ENCODE measurements at regions not wholly inside any gene's neighbourhood (a gene's known extent, or its start where the extent isn't known, plus 50 kb on each side); places are given as distances from the start of the nearest gene placed in this dataset.

DNA sequence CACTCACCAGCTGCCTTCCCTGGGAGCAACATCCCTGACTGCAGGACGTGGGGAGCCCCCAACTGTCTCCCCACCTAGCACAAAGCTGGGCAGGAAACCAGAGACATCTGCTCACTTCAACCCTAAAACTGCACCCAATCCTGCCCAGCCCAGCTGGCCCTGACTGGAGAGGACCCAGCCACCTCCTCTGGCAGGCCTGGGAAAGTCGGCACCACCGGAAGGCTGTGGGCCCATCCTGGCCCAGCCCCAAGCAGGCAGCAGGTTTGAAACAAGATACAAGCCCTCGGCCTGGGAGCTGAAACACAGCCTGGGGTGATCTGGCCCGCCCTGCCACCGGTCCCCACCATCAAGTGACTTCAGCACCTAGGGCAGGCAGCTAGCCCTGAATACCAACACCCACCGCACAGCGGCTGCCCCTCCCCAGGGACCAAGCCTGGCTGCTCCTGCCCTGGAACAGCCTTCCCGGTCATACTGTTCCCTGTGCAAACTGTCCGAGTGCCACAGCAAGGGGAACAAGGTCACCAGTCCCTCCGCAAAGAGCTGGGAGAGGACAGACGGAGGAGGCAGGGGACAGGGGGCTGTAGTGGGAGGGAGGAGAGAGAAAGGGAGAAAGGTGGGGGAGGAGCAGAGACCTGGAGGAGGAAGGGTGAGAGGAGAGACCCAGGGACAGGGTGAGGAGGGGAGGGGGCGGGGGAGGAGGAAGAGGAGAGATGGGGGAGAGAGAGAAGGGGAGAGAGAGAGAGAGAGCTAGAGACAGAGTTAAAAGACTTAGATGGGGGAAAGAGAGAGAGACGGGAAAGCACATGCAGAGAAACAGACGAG lies 115.7 kb downstream of the RFLNA start:
- DNase-seq: no peak

DNA sequence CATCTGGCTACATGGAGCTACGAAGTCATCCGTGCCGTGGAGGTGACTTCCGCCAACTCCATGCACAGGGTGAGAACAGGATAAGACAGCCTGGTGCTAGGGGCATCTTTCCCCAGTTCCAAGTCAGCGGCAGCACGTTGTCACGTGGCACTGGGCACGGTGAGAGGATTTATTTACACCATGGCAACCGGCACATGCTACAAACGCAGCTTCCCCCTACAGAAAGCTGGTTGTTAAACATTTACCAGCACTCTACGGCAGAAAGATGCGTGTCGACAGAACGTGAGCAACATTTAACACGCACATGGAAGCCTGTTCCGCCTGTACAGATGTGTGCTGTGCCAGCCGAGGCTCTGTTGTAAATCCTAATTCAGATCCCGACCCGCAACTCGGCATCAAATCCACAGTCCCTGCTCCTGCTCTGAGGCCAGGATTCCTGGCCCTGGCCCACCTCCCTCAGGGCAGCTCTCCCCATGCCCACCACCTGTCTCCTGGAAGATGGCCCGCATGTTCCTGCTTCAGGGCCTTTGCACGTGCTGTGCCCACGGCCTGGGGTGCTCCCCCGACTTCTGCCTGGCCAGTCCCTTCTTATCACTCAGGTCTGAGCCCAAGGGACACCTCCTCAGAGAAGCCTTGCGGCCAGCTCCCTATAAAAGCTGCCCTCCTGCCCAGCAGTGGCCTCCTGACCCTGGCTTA lies 114.1 kb downstream of the RFLNA start:
- DNase-seq: no peak

DNA sequence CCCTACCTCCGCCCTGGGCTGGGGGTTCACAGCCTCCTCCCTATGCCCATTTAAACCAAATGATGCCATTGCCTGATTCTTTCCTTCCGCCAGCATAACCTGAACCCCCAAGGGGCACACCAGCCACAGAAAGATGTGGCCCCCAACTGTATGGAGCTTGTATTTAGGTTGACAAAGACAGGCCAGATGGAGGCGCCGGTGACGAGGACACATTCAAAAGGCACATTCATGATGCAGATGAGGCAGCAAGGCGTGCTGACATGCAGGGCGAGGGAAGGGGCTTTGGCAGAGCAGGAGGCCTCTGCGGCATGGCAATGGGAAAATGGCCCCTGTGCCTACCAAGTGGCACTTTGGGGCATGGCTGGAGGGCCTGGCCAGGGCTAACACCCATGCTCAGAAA lies 112.2 kb downstream of the RFLNA start:
- no peak for DNase-seq

DNA sequence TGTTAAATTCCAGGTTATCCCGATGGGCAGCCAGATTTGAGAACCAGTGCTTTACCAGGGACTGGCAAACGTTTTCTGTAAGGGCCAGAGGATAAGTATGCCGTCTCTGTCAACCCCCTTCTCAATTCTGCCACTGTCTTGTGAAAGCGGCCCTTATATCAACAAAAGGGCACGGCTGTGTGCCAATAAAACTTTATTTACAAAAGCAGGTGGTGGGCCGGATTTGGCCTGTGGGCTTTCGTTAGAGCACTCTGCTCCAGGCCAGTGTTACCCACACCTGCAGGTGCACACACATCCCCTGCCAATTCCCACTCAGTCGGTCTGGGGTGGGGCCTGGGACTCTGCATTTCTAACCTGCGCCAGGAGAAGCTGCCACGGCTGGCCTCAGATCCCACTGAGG lies 111.2 kb downstream of the RFLNA start:
- DNase-seq: no peak

DNA sequence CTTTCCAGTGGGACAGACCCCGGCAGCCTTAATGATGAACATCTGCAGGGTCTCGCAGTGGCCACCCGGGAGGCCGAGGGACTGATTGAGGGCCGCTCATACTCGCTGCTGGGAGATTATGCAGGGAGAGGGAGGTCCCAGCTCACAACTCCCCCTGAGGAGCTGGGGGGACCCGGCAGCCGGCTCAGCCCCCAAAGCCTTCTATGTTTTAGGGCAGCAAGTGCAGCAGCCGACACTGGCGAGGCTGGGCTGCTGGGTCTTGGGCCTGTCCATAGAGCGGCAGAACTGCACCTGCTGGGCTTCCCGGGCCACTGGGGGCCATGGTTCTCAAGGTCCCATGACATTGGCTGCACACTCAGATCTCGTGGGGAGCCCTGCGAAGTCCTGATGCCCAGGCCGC lies 110.7 kb downstream of the RFLNA start:
- no peak for DNase-seq

DNA sequence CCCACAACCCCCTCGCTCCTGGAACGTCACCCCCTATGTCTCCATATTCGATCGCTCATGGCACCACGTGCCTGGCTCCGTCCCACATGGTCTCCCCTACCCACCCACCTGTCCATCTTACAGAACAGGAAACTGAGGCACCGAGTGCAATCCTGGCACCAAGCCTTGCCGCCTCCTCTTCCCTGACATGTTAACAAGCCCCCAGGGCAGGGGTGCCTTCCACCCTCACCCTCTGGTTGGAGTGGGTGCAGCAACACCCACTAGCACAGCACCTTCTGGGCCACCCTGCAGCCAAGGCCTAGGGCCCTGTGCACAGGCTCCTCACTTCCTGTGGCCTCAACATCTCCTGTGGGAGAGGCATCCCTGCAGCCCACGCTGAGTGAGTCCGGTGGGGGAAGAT lies 110.3 kb downstream of the RFLNA start:
- DNase-seq: no peak

DNA sequence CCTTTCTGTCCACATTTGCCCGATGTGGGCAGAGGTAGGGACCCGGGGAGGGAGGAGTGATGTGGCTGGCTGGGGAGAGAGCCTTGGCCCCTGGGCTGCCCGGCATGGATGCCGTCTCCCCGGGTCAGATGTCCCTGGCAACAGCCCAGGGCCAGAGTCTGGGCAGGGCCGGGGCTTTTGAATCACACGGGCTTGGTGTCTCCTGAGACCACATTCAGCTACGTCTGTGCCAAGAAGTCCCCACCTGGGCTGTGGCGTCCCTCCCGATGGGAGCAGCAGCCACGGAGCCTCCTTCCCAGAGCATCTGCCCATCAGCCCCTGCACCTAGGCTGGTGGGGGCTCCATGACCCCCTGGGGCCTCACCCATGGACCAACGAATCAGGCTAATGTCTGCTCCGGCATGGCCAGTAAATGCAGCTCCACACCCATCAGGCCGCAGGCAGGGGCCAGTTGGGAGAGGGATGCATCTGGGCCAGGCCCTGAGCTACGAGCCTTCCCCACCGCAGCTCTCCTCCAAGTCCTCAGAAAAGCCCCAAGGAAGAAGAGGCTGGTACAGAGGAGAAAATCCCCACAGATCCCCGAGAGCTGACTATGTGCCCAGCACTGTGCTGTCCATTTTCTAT lies 109.4 kb downstream of the RFLNA start:
- DNase-seq: no peak

DNA sequence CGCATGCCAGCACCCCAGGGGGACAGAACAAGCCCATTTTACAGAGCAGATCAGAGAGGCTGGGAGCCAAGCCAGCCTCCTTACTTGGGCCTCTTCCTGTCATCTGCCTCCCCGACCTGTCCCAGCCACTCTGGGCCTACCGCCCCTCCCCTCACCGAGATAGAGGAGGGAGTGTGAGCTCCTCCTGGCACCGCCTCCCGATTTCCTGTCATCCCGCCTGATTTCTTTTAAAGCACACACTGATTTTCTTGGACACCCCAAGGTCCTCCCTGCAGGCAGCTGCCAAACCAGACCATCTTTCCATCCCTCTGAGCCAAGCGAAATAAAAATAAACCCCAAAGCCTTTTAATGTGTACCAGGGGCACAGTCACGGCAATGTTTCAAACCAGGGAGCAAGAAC lies 108.4 kb downstream of the RFLNA start:
- DNase-seq: no peak

DNA sequence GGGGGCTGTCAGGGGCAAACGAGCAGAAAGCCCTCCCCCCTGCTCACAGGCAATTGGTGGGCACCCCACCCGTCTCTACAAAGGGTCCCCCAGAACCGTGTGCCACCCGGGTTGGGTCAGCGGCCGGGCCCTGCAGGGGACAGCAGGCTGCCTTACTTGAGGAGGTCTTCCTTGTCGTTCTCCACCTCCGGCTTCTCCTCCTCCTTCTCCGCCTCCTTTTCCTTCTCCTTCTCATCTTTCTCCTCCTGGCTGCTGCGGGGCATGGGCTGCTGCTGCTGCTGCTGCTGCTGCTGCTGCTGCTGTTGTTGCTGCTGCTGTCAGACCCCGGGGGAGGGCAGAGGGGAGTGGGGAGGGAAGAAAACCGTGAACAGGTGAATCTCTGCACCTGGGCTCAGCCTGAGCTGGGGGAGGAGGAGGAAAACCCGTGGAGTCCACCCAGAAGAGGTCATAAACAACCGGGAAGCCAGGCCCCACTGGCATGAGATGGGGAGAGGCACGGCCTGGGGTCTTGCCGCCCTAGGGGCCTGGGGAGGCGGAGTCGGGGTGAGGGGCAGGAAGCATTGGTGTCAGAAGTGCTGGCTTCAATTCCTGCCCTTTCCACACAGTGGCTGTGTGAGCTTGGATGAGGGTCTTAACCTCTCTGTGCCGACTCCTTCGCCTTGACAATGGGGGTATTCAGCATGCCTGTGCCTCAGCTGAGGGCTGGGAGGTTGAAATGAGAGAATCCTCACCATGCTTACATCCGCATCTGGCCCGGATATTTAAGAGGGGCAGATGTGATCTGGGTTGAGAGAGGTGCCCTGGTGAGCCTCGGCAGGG lies 107.6 kb downstream of the RFLNA start:
- DNase-seq: no peak

DNA sequence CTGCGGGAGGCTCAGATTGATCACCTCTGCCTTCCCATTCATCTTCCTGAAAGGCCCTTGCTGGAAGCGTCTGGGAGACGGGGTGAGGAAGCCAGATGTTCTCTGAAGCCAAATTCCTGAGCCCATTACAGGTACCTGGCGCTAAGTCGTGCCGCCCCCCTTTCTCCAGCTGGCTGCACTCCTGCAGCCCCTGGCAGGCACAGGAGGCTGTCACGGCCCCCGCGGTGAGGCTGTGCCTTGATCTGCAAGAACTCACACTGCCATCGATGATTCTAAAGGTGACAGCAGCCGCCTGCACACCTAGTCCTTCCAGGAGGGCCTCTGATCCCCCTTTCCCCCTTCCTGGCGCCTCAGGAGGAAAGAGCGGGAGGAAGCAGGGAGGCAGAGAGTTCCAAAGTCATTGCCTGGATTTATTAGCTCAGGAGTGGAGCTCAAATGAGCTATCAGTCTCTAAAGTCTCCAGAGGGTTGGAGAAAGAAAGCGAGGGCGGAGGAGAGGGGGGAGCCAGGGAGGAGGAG lies 106.9 kb downstream of the RFLNA start:
- DNase-seq: no peak

DNA sequence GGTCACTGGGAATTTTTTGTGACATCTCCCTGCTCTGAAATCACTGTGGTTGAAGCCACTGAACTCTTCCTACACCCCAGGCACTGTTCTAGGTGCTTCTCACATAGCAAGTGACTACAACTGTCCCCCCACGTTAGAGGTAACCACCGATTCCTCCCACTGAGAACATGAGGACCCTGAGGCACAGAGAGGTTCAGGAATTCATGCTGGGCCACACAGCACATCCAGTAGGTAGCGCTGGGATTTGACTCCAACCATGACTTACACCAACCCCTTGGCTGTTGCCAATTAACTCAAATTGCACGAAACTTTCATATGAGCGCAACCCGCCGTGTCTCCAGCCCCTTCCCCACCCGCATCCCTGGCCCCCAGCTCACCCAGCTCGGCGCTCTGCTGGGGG lies 105.2 kb downstream of the RFLNA start:
- DNase-seq: no peak

DNA sequence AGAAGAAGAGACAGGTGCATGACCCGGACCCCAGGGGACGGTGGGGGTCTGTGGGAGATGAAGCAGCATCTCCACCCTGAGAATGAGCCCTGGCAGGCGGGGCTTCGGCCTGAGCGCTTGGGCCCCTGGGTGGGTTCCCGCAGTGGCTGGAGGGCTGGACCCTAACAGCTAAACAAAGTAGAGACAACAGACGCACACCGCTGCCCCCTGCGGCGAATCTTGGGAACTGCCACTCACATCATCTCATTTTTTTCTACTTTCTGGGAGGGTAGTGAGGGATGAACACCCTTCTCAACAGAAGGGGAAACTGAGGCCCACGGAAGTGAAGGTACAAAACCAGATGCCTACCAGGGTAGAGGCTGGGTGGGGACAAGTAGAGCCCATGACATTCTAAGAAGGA lies 104.7 kb downstream of the RFLNA start:
- peak in 1 of 2 donors; percentile 54 for DNase-seq

DNA sequence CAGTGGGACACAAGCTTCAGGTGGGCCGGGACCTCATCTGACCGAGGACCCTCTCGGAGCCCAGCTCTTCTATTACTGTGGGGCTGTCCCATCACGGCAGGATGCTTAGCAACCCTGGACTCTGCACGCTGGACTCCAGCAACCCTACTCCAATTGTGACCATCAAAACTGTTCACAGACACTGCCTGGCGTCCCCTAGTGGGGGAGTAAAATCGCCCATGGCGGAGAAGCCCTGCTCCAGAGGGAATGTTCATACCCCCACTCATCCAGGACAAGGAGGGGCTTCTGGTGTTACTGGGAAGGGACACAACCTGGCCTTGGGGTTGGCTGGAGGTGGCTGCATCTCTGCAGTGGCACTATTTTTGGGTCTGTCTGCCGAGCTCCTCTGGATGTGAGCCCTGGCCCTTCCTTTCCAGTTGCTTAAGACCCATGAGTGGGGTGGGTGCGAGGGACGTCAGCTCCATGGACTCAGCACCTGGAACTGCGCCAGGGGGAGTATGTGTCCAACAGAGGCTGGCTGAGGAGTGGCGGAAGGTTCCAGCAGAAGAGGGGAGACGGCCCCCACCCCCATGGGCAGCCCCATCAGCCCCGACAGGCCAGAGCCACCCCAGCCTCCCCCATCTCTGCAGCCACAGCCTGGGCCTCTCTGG lies 103.8 kb downstream of the RFLNA start:
- no peak for DNase-seq

DNA sequence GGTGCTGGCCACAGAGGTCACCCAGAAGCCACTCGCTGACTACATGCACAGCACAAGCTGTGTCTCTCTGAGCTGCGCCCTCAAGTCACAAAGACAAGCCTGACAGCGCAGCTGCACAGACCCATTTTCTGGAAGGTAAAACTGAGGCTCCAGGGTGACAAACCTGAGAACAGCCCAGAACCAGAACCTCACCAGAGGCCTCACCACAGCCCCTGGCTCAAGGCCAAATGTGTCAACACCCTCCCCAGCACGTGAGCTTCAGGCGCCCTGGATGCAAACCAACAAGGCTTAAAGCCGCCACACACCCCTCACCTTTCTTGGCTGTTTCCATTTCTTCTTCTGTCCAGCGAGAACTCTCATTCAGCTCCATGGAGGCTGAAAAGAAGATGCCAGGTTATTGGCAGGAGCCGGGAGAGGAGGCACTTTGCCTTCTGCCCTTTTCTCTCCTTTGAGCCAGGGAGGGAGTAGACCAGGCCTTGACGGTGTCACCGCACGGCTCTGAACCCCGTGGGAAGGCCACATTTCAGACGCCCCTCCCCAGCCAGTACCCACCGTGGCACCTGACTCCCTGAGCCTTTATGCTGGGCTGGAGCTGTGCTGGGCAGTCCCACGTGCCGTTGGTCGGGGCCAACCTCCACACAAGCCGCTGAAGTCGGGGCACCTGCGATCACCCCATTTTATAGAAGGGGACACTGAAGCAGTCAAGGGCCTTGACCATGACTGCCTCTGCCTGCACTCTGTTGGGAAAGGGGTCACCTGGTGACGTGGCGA lies 103.1 kb downstream of the RFLNA start:
- no peak for DNase-seq

DNA sequence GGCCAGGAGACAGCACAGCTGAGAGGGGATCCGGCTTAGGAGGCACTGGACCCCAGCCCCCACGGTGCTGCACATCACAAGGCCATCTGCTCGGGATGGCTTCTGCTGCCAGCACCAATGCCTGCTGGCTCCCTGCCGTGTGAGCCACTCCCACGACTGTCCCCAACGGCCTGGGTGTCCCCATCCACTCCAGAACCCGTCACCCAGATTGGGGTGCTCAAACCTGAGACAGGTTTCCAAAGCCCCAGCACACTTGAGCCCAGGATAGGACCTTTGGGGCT lies 102.4 kb downstream of the RFLNA start:
- DNase-seq: no peak

DNA sequence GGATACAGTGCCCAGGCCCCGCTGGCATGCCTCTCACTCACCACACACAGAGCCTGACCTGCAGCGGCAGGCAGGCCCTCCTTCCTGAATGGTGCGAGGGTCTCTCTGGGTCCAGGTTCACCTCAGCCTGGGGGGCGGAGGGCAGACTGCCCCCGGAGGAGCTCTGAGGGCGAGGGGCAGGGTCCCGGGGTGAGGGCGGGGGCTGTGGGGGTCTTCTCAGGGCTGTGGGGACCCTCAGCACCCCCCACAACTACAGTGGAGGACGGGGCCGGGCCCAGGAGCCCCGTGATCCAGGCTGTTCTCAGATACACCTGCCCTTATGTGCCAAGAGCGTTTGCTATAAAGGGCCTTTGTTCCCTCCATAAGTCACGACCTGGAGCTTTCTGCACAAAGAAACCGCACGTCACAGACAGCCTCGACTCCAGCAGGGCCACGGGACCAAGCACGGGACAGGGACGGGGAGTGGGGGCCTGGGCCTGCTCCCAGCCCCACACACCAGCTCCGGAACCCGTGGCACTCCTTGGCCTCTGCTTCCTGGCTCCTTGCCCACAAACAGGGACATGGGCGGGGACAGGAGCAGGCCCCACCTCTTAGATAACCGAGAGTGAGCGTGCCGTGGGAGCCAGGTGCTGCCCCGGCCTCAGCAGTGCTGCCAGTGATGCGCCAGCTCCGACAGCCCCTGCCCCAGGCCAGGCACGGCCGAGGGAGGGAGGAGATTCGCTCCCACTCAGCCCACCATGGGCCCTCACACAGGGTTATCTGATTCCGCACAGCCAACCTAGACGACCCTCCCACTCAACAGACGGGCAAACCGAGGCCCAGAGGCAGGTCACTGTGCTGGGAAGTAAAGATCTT lies 101.9 kb downstream of the RFLNA start:
- DNase-seq: no peak

DNA sequence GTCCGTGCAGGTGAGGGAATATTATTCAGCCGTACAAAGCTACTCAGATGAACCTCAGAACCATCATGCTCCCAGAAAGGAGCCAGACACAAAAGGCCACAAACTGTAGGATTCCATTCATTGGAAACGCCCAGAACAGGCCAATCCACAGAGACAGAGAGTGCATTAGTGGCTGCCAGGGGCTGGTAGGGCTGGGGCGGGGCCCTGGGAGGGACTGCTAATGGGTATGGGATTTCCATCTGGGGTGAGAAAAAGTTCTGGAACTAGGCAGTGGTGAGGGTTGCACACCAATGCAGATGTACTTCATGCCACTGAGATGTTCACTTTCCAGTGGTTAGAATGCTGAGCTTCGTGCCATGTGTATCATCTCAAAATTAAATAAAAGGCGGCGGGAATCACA lies 101.1 kb downstream of the RFLNA start:
- DNase-seq: no peak

DNA sequence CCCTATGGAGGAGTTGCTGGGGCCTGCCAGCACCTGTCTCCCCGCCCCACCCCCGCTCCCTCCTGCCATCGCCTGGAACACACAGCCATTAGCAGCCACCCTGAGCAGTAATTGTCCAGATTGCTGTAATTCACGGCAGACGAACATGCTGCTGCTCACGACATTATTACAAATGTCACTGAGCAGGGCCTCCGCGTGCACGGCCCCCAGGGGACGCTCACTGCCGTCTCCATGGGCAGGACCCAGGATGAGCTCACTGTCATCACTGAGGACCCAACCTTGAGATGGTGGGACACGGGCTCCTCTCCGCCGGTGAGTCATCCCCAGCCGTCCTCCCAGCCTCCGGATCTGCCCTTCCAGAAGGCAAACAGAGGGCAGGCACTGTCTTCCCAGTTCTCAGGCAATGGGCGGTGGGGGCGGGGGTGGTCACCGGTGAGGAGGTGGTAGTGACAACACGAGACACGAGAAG lies 100.4 kb downstream of the RFLNA start:
- no peak for DNase-seq

DNA sequence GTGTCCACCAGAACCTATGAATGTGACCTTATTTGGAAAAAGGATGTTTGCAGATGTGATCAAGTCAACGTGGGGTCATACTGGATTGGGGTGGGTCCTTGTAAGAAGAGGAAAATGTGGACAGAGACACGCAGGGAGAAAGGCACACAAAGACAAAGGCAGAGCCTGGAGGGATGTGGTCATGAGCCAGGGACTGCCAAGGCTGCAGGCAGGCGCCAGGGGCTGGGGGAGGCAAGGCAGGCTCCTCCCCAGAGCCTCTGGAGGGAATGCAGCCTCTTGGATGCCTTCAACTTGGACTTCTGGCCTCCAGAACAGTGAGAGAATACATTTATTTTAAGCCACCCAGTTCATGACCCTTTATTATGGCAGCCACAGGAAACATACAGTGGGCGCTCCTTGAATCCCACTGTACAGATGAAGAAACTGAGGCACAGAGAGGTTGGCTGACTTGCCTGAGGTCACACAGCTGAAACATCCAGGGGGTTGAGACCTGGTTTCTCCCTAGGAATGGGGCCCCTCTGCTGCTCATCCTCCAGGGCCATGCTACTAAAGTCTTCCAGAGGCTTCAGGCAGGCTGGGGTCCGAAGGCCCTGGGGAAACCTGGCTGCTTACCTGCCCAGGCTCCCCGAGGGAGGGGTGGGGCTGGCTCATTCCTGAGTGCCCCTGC lies 99.7 kb downstream of the RFLNA start:
- DNase-seq: no peak

DNA sequence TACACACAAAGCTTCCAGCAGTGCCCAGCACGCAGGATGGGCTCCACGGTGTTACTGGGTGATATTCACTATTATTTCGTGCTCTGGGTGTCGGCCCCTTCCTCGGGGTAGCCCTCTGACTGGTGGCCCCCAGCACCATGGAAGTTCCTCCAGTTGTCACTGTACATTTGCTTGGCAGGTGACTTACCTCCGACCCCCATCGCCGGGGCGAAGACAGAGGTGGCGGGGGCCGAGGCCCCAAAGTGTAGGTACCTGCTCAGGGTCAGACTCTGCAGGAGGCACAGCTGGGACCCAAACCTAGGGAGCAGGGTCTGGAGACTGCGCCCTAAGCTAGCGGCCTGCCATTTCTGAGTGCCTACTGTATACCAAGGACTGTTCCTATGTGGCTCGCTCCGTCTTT lies 98.9 kb downstream of the RFLNA start:
- DNase-seq: no peak
